GM23248 (cell line): ENCODE measurements at regions not wholly inside any gene's neighbourhood (a gene's known extent, or its start where the extent isn't known, plus 50 kb on each side); places are given as distances from the start of the nearest gene placed in this dataset.

Source experiments
- EZH2 ChIP-seq: fragments of 200-600 bp; sonication (generic); IDR thresholded peaks from 2 replicates; pipeline ENCODE4 v1.6.1; 2018; ENCODE audit warnings: antibody characterized with exemption, mild to moderate bottlenecking; ENCODE audit not compliant: insufficient read depth, poor library complexity, severe bottlenecking
- EZH2phosphoT487 ChIP-seq: fragments of 200-600 bp; sonication (generic); IDR thresholded peaks from 2 replicates; pipeline ENCODE4 v1.6.1; 2018; ENCODE audit warnings: antibody characterized with exemption, moderate library complexity, mild to moderate bottlenecking, low read depth; ENCODE audit not compliant: insufficient read depth

GRCh38 chr6:76867182-76867581 is 596.1 kb downstream of the HTR1B start:
- TF ChIP-seq EZH2phosphoT487 (no peak), EZH2 (no peak)
